K562 (cell line): ENCODE measurements at regions not wholly inside any gene's neighbourhood (a gene's known extent, or its start where the extent isn't known, plus 50 kb on each side); places are given as distances from the start of the nearest gene placed in this dataset.

ENCODE experiments used
- CTCF ChIP-seq, 3 experiments: IDR thresholded peaks in 2 of 3; conservative IDR thresholded peaks in 1 of 3; 2 replicates each; pipeline ENCODE4 v1.5.1; 2011 to 2012; ENCODE audit warnings: low read length in 3 of 3, mild to moderate bottlenecking in 3 of 3, control low read depth in 2 of 3, improper control_type of control experiment in 1 of 3, inconsistent platforms in 1 of 3, low read depth in 1 of 3, mixed read lengths in 1 of 3, moderate library complexity in 1 of 3; ENCODE audit not compliant: insufficient read depth in 2 of 3
- HLTF ChIP-seq: fragments of 450-650 bp; IDR thresholded peaks from 2 replicates; pipeline ENCODE4 v1.6.1; 2016
- HSF4 ChIP-seq: fragments of 250-450 bp; sonication (Bioruptor Pico); IDR thresholded peaks from 2 replicates; pipeline ENCODE4 v2.1.2; 2022; ENCODE audit warnings: mild to moderate bottlenecking, moderate library complexity, borderline replicate concordance
- MEF2A ChIP-seq: IDR thresholded peaks from 2 replicates; pipeline ENCODE4 v1.6.1; 2011; ENCODE audit warnings: low read depth, mild to moderate bottlenecking, low read length, moderate library complexity; ENCODE audit not compliant: control insufficient read depth
- MYC ChIP-seq, 2 experiments: fragments of 250-450 bp in 1 of 2; sonication (Bioruptor Pico) in 1 of 2; IDR thresholded peaks; 2 replicates each; pipeline versions ENCODE4 v1.5.1 to v1.6.1; 2012 to 2021; ENCODE audit warnings: low read depth in 2 of 2, borderline replicate concordance in 1 of 2, improper control_type of control experiment in 1 of 2, low read length in 1 of 2, mild to moderate bottlenecking in 1 of 2, moderate library complexity in 1 of 2
- NFYB ChIP-seq: IDR thresholded peaks from 2 replicates; pipeline ENCODE4 v1.6.1; 2011; ENCODE audit warnings: mild to moderate bottlenecking, moderate library complexity; ENCODE audit not compliant: insufficient read length; ENCODE audit errors: extremely low read depth
- PCBP1 ChIP-seq: fragments of 200-400 bp; formaldehyde crosslinking; IDR thresholded peaks from 2 replicates; pipeline ENCODE4 v1.6.1; 2018; ENCODE audit warnings: mild to moderate bottlenecking, low read depth, low read length; ENCODE audit not compliant: poor library complexity, severe bottlenecking
- RBFOX2 ChIP-seq: fragments of 200-400 bp; formaldehyde crosslinking; IDR thresholded peaks from 2 replicates; pipeline ENCODE4 v1.6.1; 2017; ENCODE audit warnings: low read depth, mild to moderate bottlenecking, low read length, moderate library complexity
- REST ChIP-seq, 2 experiments: fragments of 450-650 bp; formaldehyde crosslinking in 1 of 2; IDR thresholded peaks; 2 replicates each; pipeline versions ENCODE4 v1.4.0 to v1.6.1; 2014 to 2020; ENCODE audit warnings: mild to moderate bottlenecking in 2 of 2, borderline replicate concordance in 1 of 2, low read depth in 1 of 2
- THRAP3 ChIP-seq: fragments of 450-650 bp; IDR thresholded peaks from 2 replicates; pipeline ENCODE4 v1.6.1; 2016; ENCODE audit warnings: mild to moderate bottlenecking, inconsistent platforms, borderline replicate concordance
- ZBTB26 ChIP-seq: fragments of 450-650 bp; formaldehyde crosslinking; IDR thresholded peaks from 2 replicates; pipeline ENCODE4 v1.4.0; 2022; ENCODE audit warnings: missing genetic modification characterization
- ZFP1 ChIP-seq: fragments of 450-650 bp; formaldehyde crosslinking; IDR thresholded peaks from 2 replicates; pipeline ENCODE4 v1.4.0; 2020; ENCODE audit warnings: mild to moderate bottlenecking, mixed read lengths

GRCh38 chr7:153091477-153091876 lies 331.9 kb downstream of the ACTR3B start:
- TF ChIP-seq NFYB (no peak), REST (IDR thresholded peaks at IDR 0.05; ENCODE audit: borderline replicate concordance) (no peak), REST (CRISPR knock-in tag; IDR thresholded peaks at IDR 0.05; ENCODE audit: low read depth) (no peak), CTCF (IDR thresholded peaks at IDR 0.05 in 2 of 3, conservative IDR thresholded peaks at IDR 0.05 in 1 of 3; ENCODE audit: insufficient read depth in 2 of 3, low read depth in 1 of 3, low read length in 3 of 3) (no peak), PCBP1 (no peak), MYC (IDR thresholded peaks at IDR 0.05; ENCODE audit: low read depth, low read length) (no peak), MYC (CRISPR knock-in tag; IDR thresholded peaks at IDR 0.05; ENCODE audit: borderline replicate concordance, low read depth) (no peak), HSF4 (CRISPR knock-in tag) (no peak), THRAP3 (no peak), RBFOX2 (no peak), HLTF (no peak), ZBTB26 (CRISPR knock-in tag) (no peak), MEF2A (no peak), ZFP1 (CRISPR knock-in tag) (no peak)
